IMR-90 (cell line): ENCODE measurements at regions not wholly inside any gene's neighbourhood (a gene's known extent, or its start where the extent isn't known, plus 50 kb on each side); places are given as distances from the start of the nearest gene placed in this dataset.

ENCODE experiments used
- ATAC-seq: fragments of 200-7000 bp; cut with Tn5 transposase; 2 replicates; pipeline ENCODE4 v1.9.1; 2020; ENCODE audit warnings: low read depth, mild to moderate bottlenecking, moderate library complexity
- BruUV-seq: library from RNA; stranded (reverse); fragments of 400-500 nt; replicated peaks from 2 replicates; lab custom pipeline; 2021; lab: Mats Ljungman, UMichigan
- CTCF ChIA-PET: fragments of 300-600 bp; formaldehyde crosslinking; extraction: SDS; loops from one replicate; lab custom pipeline; 2021; ENCODE audit warnings: antibody characterized with exemption; lab: Yijun Ruan, JAX
- POLR2A ChIA-PET: fragments of 300-600 bp; sonication (Branson Sonifier 250); formaldehyde crosslinking; loops from one replicate; lab custom pipeline; 2022; ENCODE audit warnings: antibody characterized with exemption; ENCODE audit not compliant: unreplicated experiment; lab: Charles Lee
- DNase-seq: peaks from one replicate; pipeline ENCODE4 v3.0.0; 2013
- H2AFZ ChIP-seq: replicated peaks from 2 replicates; pipeline ENCODE3; 2013; ENCODE audit warnings: low read length, mild to moderate bottlenecking; ENCODE audit not compliant: poor library complexity
- H2AK5ac ChIP-seq: 2 replicates; pipeline ENCODE4 v1.6.1; 2013; ENCODE audit warnings: low read depth, low read length, inconsistent platforms
- H2AK9ac ChIP-seq: replicated peaks from 2 replicates; pipeline ENCODE3; 2013; ENCODE audit warnings: mild to moderate bottlenecking, low read depth, low read length, moderate library complexity; ENCODE audit not compliant: poor library complexity
- H2BK120ac ChIP-seq: 2 replicates; pipeline ENCODE4 v1.6.1; 2013; ENCODE audit warnings: low read depth, low read length, inconsistent platforms
- H2BK15ac ChIP-seq: 3 replicates; pipeline ENCODE4 v1.6.1; 2013; ENCODE audit warnings: low read depth, low read length, inconsistent platforms
- H2BK20ac ChIP-seq: 2 replicates; pipeline ENCODE4 v1.6.1; 2013; ENCODE audit warnings: low read depth, mild to moderate bottlenecking, inconsistent platforms, low read length, moderate library complexity
- H2BK5ac ChIP-seq: 2 replicates; pipeline ENCODE4 v1.6.1; 2013; ENCODE audit warnings: mild to moderate bottlenecking, low read depth, low read length, inconsistent platforms; ENCODE audit not compliant: poor library complexity, severe bottlenecking
- H3K14ac ChIP-seq: replicated peaks from 2 replicates; pipeline ENCODE4 v1.6.1; 2013; ENCODE audit warnings: low read depth, low read length, inconsistent platforms
- H3K18ac ChIP-seq: 2 replicates; pipeline ENCODE4 v1.6.1; 2013; ENCODE audit warnings: low read depth, low read length, control low read depth
- H3K23ac ChIP-seq: 2 replicates; pipeline ENCODE4 v1.6.1; 2013; ENCODE audit warnings: low read depth, low read length, inconsistent platforms
- H3K27ac ChIP-seq: 2 replicates; pipeline ENCODE4 v1.5.1; 2013; ENCODE audit warnings: mild to moderate bottlenecking, control low read depth, low read length; ENCODE audit not compliant: insufficient read depth
- H3K27me3 ChIP-seq: 2 replicates; pipeline ENCODE4 v1.6.1; 2013; ENCODE audit warnings: low read length; ENCODE audit not compliant: control insufficient read depth, insufficient read depth
- H3K36me3 ChIP-seq: 2 replicates; pipeline ENCODE4 v1.6.1; 2013; ENCODE audit warnings: low read length, mixed read lengths; ENCODE audit not compliant: control insufficient read depth, insufficient read depth
- H3K4ac ChIP-seq: 2 replicates; pipeline ENCODE4 v1.6.1; 2013; ENCODE audit warnings: low read depth, low read length, inconsistent platforms
- H3K4me1 ChIP-seq: 2 replicates; pipeline ENCODE4 v1.6.1; 2013; ENCODE audit warnings: low read length, mixed read lengths; ENCODE audit not compliant: control insufficient read depth, insufficient read depth
- H3K4me2 ChIP-seq: 2 replicates; pipeline ENCODE4 v1.6.1; 2013; ENCODE audit warnings: low read depth, mild to moderate bottlenecking, control low read depth, low read length, moderate library complexity
- H3K4me3 ChIP-seq: 2 replicates; pipeline ENCODE4 v1.5.1; 2013; ENCODE audit warnings: low read depth, mild to moderate bottlenecking, control low read depth, low read length, moderate library complexity; ENCODE audit not compliant: insufficient read depth
- H3K56ac ChIP-seq: 2 replicates; pipeline ENCODE4 v1.6.1; 2013; ENCODE audit warnings: low read length, inconsistent platforms; ENCODE audit not compliant: insufficient read depth; ENCODE audit errors: extremely low read depth
- H3K79me1 ChIP-seq, 2 experiments: 2 replicates each; pipeline ENCODE4 v1.6.1; 2013; ENCODE audit warnings: low read length in 2 of 2, inconsistent platforms in 1 of 2, low read depth in 1 of 2
- H3K9ac ChIP-seq: 2 replicates; pipeline ENCODE4 v1.6.1; 2013; ENCODE audit warnings: low read depth, low read length, control low read depth
- H3K9me1 ChIP-seq: 2 replicates; pipeline ENCODE4 v1.6.1; 2013; ENCODE audit warnings: low read length, inconsistent platforms; ENCODE audit not compliant: insufficient read depth
- H3K9me3 ChIP-seq: 2 replicates; pipeline ENCODE4 v1.6.1; 2013; ENCODE audit warnings: low read length; ENCODE audit not compliant: control insufficient read depth, insufficient read depth
- H4K20me1 ChIP-seq: 2 replicates; pipeline ENCODE4 v1.6.1; 2013; ENCODE audit warnings: low read length, inconsistent platforms; ENCODE audit not compliant: insufficient read depth
- H4K5ac ChIP-seq: 2 replicates; pipeline ENCODE4 v1.6.1; 2013; ENCODE audit warnings: mild to moderate bottlenecking, low read depth, low read length, control low read depth
- H4K8ac ChIP-seq, 2 experiments: 2 replicates each; pipeline ENCODE4 v1.6.1; 2013; ENCODE audit warnings: low read depth in 2 of 2, low read length in 2 of 2, control low read depth in 1 of 2, inconsistent platforms in 1 of 2
- H4K91ac ChIP-seq: 2 replicates; pipeline ENCODE4 v1.6.1; 2013; ENCODE audit warnings: low read depth, low read length, inconsistent platforms; ENCODE audit not compliant: insufficient read depth
- CTCF ChIP-seq: conservative IDR thresholded peaks from 2 replicates; pipeline ENCODE4 v1.5.1; 2012; ENCODE audit warnings: mild to moderate bottlenecking, low read depth, low read length, improper control_type of control experiment
- FOS ChIP-seq: fragments of 150-350 bp; IDR thresholded peaks from 2 replicates; pipeline ENCODE4 v1.6.1; 2016; ENCODE audit warnings: low read depth, low read length
- MXI1 ChIP-seq: IDR thresholded peaks from 2 replicates; pipeline ENCODE4 v1.6.1; 2012; ENCODE audit warnings: low read depth, mild to moderate bottlenecking, low read length, moderate library complexity, borderline replicate concordance
- NFE2L2 ChIP-seq: fragments of 150-350 bp; IDR thresholded peaks from 2 replicates; pipeline ENCODE4 v1.6.1; 2016; ENCODE audit warnings: low read depth, mild to moderate bottlenecking, low read length
- POLR2A ChIP-seq: IDR thresholded peaks from 2 replicates; pipeline ENCODE4 v1.6.1; 2012; ENCODE audit warnings: mild to moderate bottlenecking, low read depth, low read length
- RAD21 ChIP-seq: IDR thresholded peaks from 2 replicates; pipeline ENCODE4 v1.6.1; 2012; ENCODE audit warnings: low read length, improper control_type of control experiment
- RCOR1 ChIP-seq: IDR thresholded peaks from 2 replicates; pipeline ENCODE4 v1.6.1; 2012; ENCODE audit warnings: mild to moderate bottlenecking, low read length, improper control_type of control experiment; ENCODE audit not compliant: insufficient replicate concordance
- USF2 ChIP-seq: fragments of 150-350 bp; IDR thresholded peaks from 2 replicates; pipeline ENCODE4 v1.6.1; 2017; ENCODE audit warnings: mild to moderate bottlenecking, antibody characterized with exemption, low read length, low read depth
- WGBS, 2 experiments: methylation state at CpG; one replicate each; pipeline versions ENCODE4 v1.1.5 to v1.1.7; 2013; ENCODE audit warnings: missing lambda C conversion rate in 2 of 2; ENCODE audit not compliant: insufficient read length in 1 of 2; ENCODE audit errors: extremely low coverage in 2 of 2; 5-methylcytosine and 5-hydroxymethylcytosine counted together
- dilution Hi-C: fragments of 300-500 bp; cut with HindIII; formaldehyde crosslinking; loops from one replicate; pipeline ENCODE4 v1.14.3; 2018; ENCODE audit warnings: low sequenced_read_pairs; ENCODE audit not compliant: unreplicated experiment
- in situ Hi-C: fragments of 300-500 bp; cut with MboI; formaldehyde crosslinking; loops from 3 replicates; pipeline ENCODE4 v1.14.3; 2019; ENCODE audit warnings: low sequenced_read_pairs, inconsistent platforms, mixed read lengths
- intact Hi-C: fragments of 100-400 bp; cut with micrococcal nuclease; formaldehyde crosslinking; loops from 2 replicates; pipeline ENCODE4 v1.10.0; 2022
- TF ChIP-seq, protein P1 (sequence below): fragments of 150-350 bp; IDR thresholded peaks from 2 replicates; pipeline ENCODE4 v1.6.1; 2016; ENCODE audit warnings: low read depth, mild to moderate bottlenecking, low read length, moderate library complexity, borderline replicate concordance

DNA sequence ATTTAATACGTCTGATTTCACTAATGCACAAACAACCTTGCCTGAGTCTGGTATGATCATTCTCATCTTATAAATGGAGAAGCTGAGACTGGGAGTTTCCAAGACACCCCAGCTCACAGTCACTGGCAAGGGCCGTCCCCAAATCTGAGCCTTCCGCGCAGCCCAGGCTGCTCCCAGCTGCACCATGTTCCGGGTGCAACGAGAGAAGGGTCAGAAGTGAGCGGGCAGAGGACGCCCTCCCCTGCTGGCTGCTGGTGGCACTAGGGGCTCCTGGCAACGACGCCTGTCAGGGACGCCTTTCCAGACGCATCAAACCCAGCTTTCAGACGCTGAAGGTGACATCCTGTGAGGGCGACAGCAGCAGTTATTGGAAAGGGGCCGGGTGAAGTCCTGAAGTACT lies 115.3 kb upstream of the PROKR2 start:
- Histone ChIP-seq H3K9ac (no peak overlapping the region), H3K27ac (no peak overlapping the region), H2AK5ac (no peak overlapping the region), H3K23ac (no peak overlapping the region), H2BK20ac (no peak overlapping the region), H2BK15ac (no peak overlapping the region), H3K4me3 (no peak overlapping the region), H4K5ac (no peak overlapping the region), H2BK120ac (no peak overlapping the region), H3K27me3 (0 out of 2 replicates have a peak, but pooled peaks cover 4% of the 10 kb centered on the region), H3K79me1 (no peaks in the 10 kb centered on the region), H4K8ac (no peak overlapping the region), H4K20me1 (no peaks in the 10 kb centered on the region), H3K4ac (no peak overlapping the region), H3K14ac (no peak overlapping the region), H2AFZ (no peak overlapping the region), H3K36me3 (no peaks in the 10 kb centered on the region), H4K91ac (no peak overlapping the region), H3K9me3 (no peaks in the 10 kb centered on the region), H2BK5ac (no peak overlapping the region), H3K56ac (no peak overlapping the region), H3K9me1 (no peaks in the 10 kb centered on the region), H3K18ac (no peak overlapping the region), H3K4me2 (no peak overlapping the region), H2AK9ac (no peak overlapping the region), H3K4me1 (no peaks in the 10 kb centered on the region)
- dilution Hi-C loops: no loop called here
- ATAC-seq: no peak
- ChIA-PET POLR2A (no interaction called here), CTCF (no interaction called here)
- intact Hi-C loops: no loop called here
- BruUV-seq: no TSS peak
- TF ChIP-seq CTCF: no peak
- no peak for TF ChIP-seq USF2
- TF ChIP-seq MXI1: no peak
- no peak for TF ChIP-seq POLR2A
- TF ChIP-seq RAD21: no peak
- TF ChIP-seq NFE2L2: no peak
- TF ChIP-seq FOS: no peak
- no peak for TF ChIP-seq RCOR1
- TF ChIP-seq, protein P1, sequence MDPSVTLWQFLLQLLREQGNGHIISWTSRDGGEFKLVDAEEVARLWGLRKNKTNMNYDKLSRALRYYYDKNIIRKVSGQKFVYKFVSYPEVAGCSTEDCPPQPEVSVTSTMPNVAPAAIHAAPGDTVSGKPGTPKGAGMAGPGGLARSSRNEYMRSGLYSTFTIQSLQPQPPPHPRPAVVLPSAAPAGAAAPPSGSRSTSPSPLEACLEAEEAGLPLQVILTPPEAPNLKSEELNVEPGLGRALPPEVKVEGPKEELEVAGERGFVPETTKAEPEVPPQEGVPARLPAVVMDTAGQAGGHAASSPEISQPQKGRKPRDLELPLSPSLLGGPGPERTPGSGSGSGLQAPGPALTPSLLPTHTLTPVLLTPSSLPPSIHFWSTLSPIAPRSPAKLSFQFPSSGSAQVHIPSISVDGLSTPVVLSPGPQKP: no peak
- in situ Hi-C loops: no loop called here
- WGBS, 2 experiments: 66% methylated on average over 5 of the region's 15 CpGs; no CpG with 5 or more reads in 1 of the 2 experiments
- DNase-seq: no peak
